ENCODE measurements at regions not wholly inside any gene's neighbourhood (a gene's known extent, or its start where the extent isn't known, plus 50 kb on each side); places are given as distances from the start of the nearest gene placed in this dataset.

GRCh38 chr15:39313881-39314280, 267.0 kb upstream of the THBS1 start:
- no peak overlapping the region for H3K4me3 ChIP-seq (ENCODE audit: extremely low read depth in 1 of 4, insufficient read depth in 2 of 4, low read depth in 3 of 4, low read length in 4 of 4)
- H3K18ac ChIP-seq (ENCODE audit: extremely low read depth, low read length): no peak overlapping the region
- no peak for DNase-seq (ENCODE audit: low read depth in 1 of 2, low spot score in 2 of 2)
- H3K79me1 ChIP-seq (ENCODE audit: low read depth, low read length): no peaks in the 10 kb centered on the region
- no peak for FAIRE-seq
- ChIA-PET CTCF (ENCODE audit: partially characterized antibody) (interaction anchor here (0.7 to 2.5 kb wide), 7 partner anchors 13 to 267 kb away, joined by 3 to 13 read pairs (median 4); partner anchors contain the start of gene THBS1), POLR2A (ENCODE audit: partially characterized antibody) (no interaction called here)
- peaks cover 0 to 1% (median 0%) of the 10 kb centered on the region in 4 experiments; a peak in 1 of 7 replicates for H3K27me3 ChIP-seq (replicated peaks in 1 of 4; ENCODE audit: control insufficient read depth in 3 of 4, extremely low read depth in 1 of 4, insufficient read depth in 3 of 4, low read length in 3 of 4)
- WGBS, 2 experiments (ENCODE audit: extremely low coverage in 1 of 2, insufficient coverage in 1 of 2, insufficient read length in 1 of 2, insufficient replicate concordance in 2 of 2, low coverage in 1 of 2, low lambda C conversion rate in 2 of 2, missing lambda C conversion rate in 1 of 2): 91% methylated on average over 1 of the region's 1 CpG; no CpG with 5 or more reads in 1 of the 2 experiments
- H3K36me3 ChIP-seq (ENCODE audit: control insufficient read depth in 2 of 4, insufficient read depth in 4 of 4, low read length in 3 of 4): no peaks in the 10 kb centered on the region
- no peaks in the 10 kb centered on the region for H4K20me1 ChIP-seq (replicated peaks in 1 of 2; ENCODE audit: control insufficient read depth in 1 of 2, insufficient read depth in 2 of 2, low read length in 2 of 2)
- no peak overlapping the region for H4K91ac ChIP-seq (replicated peaks; ENCODE audit: insufficient read length, low read length)
- H3K14ac ChIP-seq (ENCODE audit: insufficient read length): no peak overlapping the region
- no peaks in the 10 kb centered on the region for H3K79me2 ChIP-seq (ENCODE audit: control insufficient read depth in 1 of 2, insufficient read depth in 2 of 2, low read length in 2 of 2)
- H2BK12ac ChIP-seq (ENCODE audit: low read depth, low read length): no peak overlapping the region
- no peak overlapping the region for H2BK15ac ChIP-seq (ENCODE audit: low read length)
- no peak overlapping the region for H3K56ac ChIP-seq (replicated peaks; ENCODE audit: insufficient read length, low read depth, low read length)
- no peak overlapping the region for H3K4me2 ChIP-seq (ENCODE audit: insufficient read depth in 1 of 2, low read depth in 2 of 2, low read length in 2 of 2)
- H3K27ac ChIP-seq (ENCODE audit: low read depth, low read length): no peak overlapping the region
- no peak overlapping the region for H3K9ac ChIP-seq (replicated peaks in 1 of 4; ENCODE audit: extremely low read depth in 1 of 4, low read depth in 3 of 4, low read length in 3 of 4)
- no peak overlapping the region for H2AK5ac ChIP-seq (ENCODE audit: low read depth, low read length)
- H2BK120ac ChIP-seq (replicated peaks; ENCODE audit: low read depth, low read length): no peak overlapping the region
- no peak overlapping the region for H2BK20ac ChIP-seq (ENCODE audit: low read length)
- H3K9me3 ChIP-seq (ENCODE audit: insufficient read depth in 2 of 2, low read depth in 1 of 2, low read length in 1 of 2): no peaks in the 10 kb centered on the region
- no peak overlapping the region for H3K4ac ChIP-seq (replicated peaks; ENCODE audit: insufficient read length, low read depth, low read length)
- H2AFZ ChIP-seq (ENCODE audit: low read length): no peak overlapping the region
- H4K5ac ChIP-seq (ENCODE audit: insufficient read length, low read depth, low read length): no peak overlapping the region
- no peak overlapping the region for H2BK5ac ChIP-seq (ENCODE audit: low read depth, low read length)
- no peak overlapping the region for H4K8ac ChIP-seq (ENCODE audit: extremely low read depth, insufficient read depth, low read length)
- no peak overlapping the region for H3K23ac ChIP-seq (ENCODE audit: insufficient read length)
- no peaks in the 10 kb centered on the region for H3K4me1 ChIP-seq (replicated peaks in 1 of 4; ENCODE audit: control insufficient read depth in 3 of 4, insufficient read depth in 4 of 4, low read length in 3 of 4)
- H3K23me2 ChIP-seq (ENCODE audit: low read depth, low read length): no peaks in the 10 kb centered on the region; the same call in 1 of the 2 replicates
- no peak for TF ChIP-seq CHD1 (IDR thresholded peaks at IDR 0.05; ENCODE audit: low read depth, low read length)
- no peak for TF ChIP-seq HDAC2 (IDR thresholded peaks at IDR 0.05; ENCODE audit: borderline replicate concordance in 1 of 2, low read depth in 2 of 2, low read length in 2 of 2)
- TF ChIP-seq KDM1A (IDR thresholded peaks at IDR 0.05; ENCODE audit: borderline replicate concordance, low read length): no peak
- TF ChIP-seq RNF2 (IDR thresholded peaks at IDR 0.05; ENCODE audit: borderline replicate concordance, low read depth, low read length, missing control alignments, poor library complexity, severe bottlenecking): no peak
- TF ChIP-seq TCF12 (IDR thresholded peaks at IDR 0.05; ENCODE audit: low read depth, low read length): no peak
- no peak for TF ChIP-seq HDAC6 (IDR thresholded peaks at IDR 0.05; ENCODE audit: low read depth, low read length)
- no peak for TF ChIP-seq POU5F1 (IDR thresholded peaks at IDR 0.05; ENCODE audit: low read depth, low read length)
- no peak for TF ChIP-seq TAF1 (IDR thresholded peaks at IDR 0.05; ENCODE audit: low read depth, low read length)
- no peak for TF ChIP-seq GTF2F1 (IDR thresholded peaks at IDR 0.05; ENCODE audit: borderline replicate concordance, low read depth, low read length)
- no peak for TF ChIP-seq RAD21 (IDR thresholded peaks at IDR 0.05 in 1 of 2, conservative IDR thresholded peaks at IDR 0.05 in 1 of 2; ENCODE audit: low read depth in 2 of 2, low read length in 2 of 2)
- TF ChIP-seq BACH1 (IDR thresholded peaks at IDR 0.05; ENCODE audit: low read length): no peak
- no peak for TF ChIP-seq JUN (IDR thresholded peaks at IDR 0.05; ENCODE audit: low read depth, low read length)
- TF ChIP-seq ASH2L (IDR thresholded peaks at IDR 0.05; ENCODE audit: low read length): no peak
- no peak for TF ChIP-seq CTBP2 (IDR thresholded peaks at IDR 0.05; ENCODE audit: borderline replicate concordance, insufficient read depth, insufficient read length, low read length)
- TF ChIP-seq YY1 (IDR thresholded peaks at IDR 0.05; ENCODE audit: low read depth, low read length): no peak
